ENCODE measurements at regions not wholly inside any gene's neighbourhood (a gene's known extent, or its start where the extent isn't known, plus 50 kb on each side); places are given as distances from the start of the nearest gene placed in this dataset.

DNA sequence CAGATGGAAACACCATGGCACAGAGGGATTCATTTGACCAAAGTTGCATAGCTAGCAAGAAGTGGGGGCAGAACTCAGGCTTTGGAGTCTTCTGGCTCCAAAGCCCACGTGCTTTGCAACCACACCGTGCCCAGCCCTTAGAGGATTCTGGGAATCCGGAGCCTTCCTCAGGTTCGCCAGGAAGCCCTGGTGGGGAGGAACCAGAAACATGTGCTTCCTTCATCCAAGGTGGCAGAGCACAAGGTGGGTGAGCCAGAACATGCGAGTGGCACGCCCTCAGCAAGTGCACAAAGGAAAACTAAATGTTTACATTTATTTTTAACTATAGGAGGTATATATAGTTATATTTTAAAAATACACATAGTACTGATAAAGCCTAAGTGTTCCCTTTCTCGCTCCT lies 151.9 kb upstream of the NECTIN1 start:
- TF ChIP-seq POLR2A (IDR thresholded peaks at IDR 0.05) (no peak), POLR2AphosphoS5 (IDR thresholded peaks at IDR 0.05) (no peak)
- TF ChIP-seq, protein P1, sequence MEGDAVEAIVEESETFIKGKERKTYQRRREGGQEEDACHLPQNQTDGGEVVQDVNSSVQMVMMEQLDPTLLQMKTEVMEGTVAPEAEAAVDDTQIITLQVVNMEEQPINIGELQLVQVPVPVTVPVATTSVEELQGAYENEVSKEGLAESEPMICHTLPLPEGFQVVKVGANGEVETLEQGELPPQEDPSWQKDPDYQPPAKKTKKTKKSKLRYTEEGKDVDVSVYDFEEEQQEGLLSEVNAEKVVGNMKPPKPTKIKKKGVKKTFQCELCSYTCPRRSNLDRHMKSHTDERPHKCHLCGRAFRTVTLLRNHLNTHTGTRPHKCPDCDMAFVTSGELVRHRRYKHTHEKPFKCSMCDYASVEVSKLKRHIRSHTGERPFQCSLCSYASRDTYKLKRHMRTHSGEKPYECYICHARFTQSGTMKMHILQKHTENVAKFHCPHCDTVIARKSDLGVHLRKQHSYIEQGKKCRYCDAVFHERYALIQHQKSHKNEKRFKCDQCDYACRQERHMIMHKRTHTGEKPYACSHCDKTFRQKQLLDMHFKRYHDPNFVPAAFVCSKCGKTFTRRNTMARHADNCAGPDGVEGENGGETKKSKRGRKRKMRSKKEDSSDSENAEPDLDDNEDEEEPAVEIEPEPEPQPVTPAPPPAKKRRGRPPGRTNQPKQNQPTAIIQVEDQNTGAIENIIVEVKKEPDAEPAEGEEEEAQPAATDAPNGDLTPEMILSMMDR (IDR thresholded peaks at IDR 0.05): no peak

Measured in prostate gland (tissue), 2 donors.